22Rv1 (cell line): ENCODE measurements at regions not wholly inside any gene's neighbourhood (a gene's known extent, or its start where the extent isn't known, plus 50 kb on each side); places are given as distances from the start of the nearest gene placed in this dataset.

Experiments
- H3K27ac ChIP-seq: fragments of 450-650 bp; 2 replicates; pipeline ENCODE4 v1.5.1; 2017
- CTCF ChIP-seq: fragments of 450-650 bp; IDR thresholded peaks from 2 replicates; pipeline ENCODE4 v1.5.1; 2017; ENCODE audit warnings: mild to moderate bottlenecking
- ZFX ChIP-seq: fragments of 450-650 bp; IDR thresholded peaks from 2 replicates; pipeline ENCODE4 v1.6.1; 2017; ENCODE audit warnings: antibody characterized with exemption, borderline replicate concordance

- TF ChIP-seq CTCF = no peak
- no peak for TF ChIP-seq ZFX
Measured at GRCh38 chr7:70913924-70914323, 218.0 kb upstream of the GALNT17 start.

GRCh38 chr7:70915067-70915466 lies 216.9 kb upstream of the GALNT17 start:
- H3K27ac ChIP-seq = no peak overlapping the region
- TF ChIP-seq CTCF (no peak), ZFX (no peak)

More at GRCh38 chr7:70913924-70914323, 218.0 kb upstream of the GALNT17 start:
- H3K27ac ChIP-seq = no peak overlapping the region

GRCh38 chr7:70919481-70920073 lies 212.4 kb upstream of the GALNT17 start:
- TF ChIP-seq CTCF (no peak), ZFX (no peak)
- H3K27ac ChIP-seq = no peak overlapping the region

GRCh38 chr7:70920876-70921275 lies 211.1 kb upstream of the GALNT17 start:
- no peak overlapping the region for H3K27ac ChIP-seq
- TF ChIP-seq ZFX = no peak

- no peak overlapping the region for H3K27ac ChIP-seq
- TF ChIP-seq CTCF = no peak
- no peak for TF ChIP-seq ZFX
Measured at GRCh38 chr7:70923181-70923845, 208.6 kb upstream of the GALNT17 start.

- TF ChIP-seq CTCF (no peak), ZFX (no peak)
- H3K27ac ChIP-seq = no peak overlapping the region
Measured at GRCh38 chr7:70925411-70926115, 206.4 kb upstream of the GALNT17 start.

GRCh38 chr7:70926666-70927065 lies 205.3 kb upstream of the GALNT17 start:
- H3K27ac ChIP-seq = no peak overlapping the region
- TF ChIP-seq CTCF (no peak), ZFX (no peak)
